ENCODE measurements at regions not wholly inside any gene's neighbourhood (a gene's known extent, or its start where the extent isn't known, plus 50 kb on each side); places are given as distances from the start of the nearest gene placed in this dataset.

GRCh38 chr5:1633605-1634336 lies 110.0 kb upstream of the LPCAT1 start (continued):
- 0 out of 2 replicates have a peak, but pooled peaks have one; percentile 57 for TF ChIP-seq ZNF749 (CRISPR knock-in tag; IDR thresholded peaks at IDR 0.05; ENCODE audit: borderline replicate concordance)
- no peak for TF ChIP-seq FIP1L1 (IDR thresholded peaks at IDR 0.05; ENCODE audit: borderline replicate concordance, insufficient read depth, low read depth, low read length)
- peak; percentile 63; the same call in 1 of the 2 replicates for TF ChIP-seq ZBTB42 (CRISPR knock-in tag; IDR thresholded peaks at IDR 0.05)
- no peak for TF ChIP-seq SNAPC2 (CRISPR knock-in tag; IDR thresholded peaks at IDR 0.05)
- TF ChIP-seq NFKBIZ (CRISPR knock-in tag; IDR thresholded peaks at IDR 0.05): no peak
- TF ChIP-seq DR1 (CRISPR knock-in tag; IDR thresholded peaks at IDR 0.05): peak; percentile 77
- TF ChIP-seq TAF1 (CRISPR knock-in tag; IDR thresholded peaks at IDR 0.05): peak; percentile 89
- TF ChIP-seq DPF2 (CRISPR knock-in tag; IDR thresholded peaks at IDR 0.05; ENCODE audit: borderline replicate concordance, low read depth): no peak
- TF ChIP-seq MXD3 (CRISPR knock-in tag; IDR thresholded peaks at IDR 0.05): peak; percentile 65
- 0 out of 2 replicates have a peak, but pooled peaks have one; percentile 44 for TF ChIP-seq ZNF556 (CRISPR knock-in tag; IDR thresholded peaks at IDR 0.05; ENCODE audit: borderline replicate concordance)
- peak; percentile 54; the same call in 1 of the 2 replicates for TF ChIP-seq HOXA5 (CRISPR knock-in tag; IDR thresholded peaks at IDR 0.05)
- peak; percentile 87 for TF ChIP-seq YEATS2 (CRISPR knock-in tag; IDR thresholded peaks at IDR 0.05; ENCODE audit: borderline replicate concordance)
- peak; percentile 78 for TF ChIP-seq ATF1 (CRISPR knock-in tag; IDR thresholded peaks at IDR 0.05)
- peak; percentile 96 for TF ChIP-seq UBTF (CRISPR knock-in tag; IDR thresholded peaks at IDR 0.05)
- TF ChIP-seq ARNT (IDR thresholded peaks at IDR 0.05): no peak
- TF ChIP-seq NR2F1 (CRISPR knock-in tag; IDR thresholded peaks at IDR 0.05): no peak
- no peak for TF ChIP-seq MEIS1 (CRISPR knock-in tag; IDR thresholded peaks at IDR 0.05; ENCODE audit: borderline replicate concordance)
- peak; percentile 77 for TF ChIP-seq SALL1 (CRISPR knock-in tag; IDR thresholded peaks at IDR 0.05)
- TF ChIP-seq NCOR1 (IDR thresholded peaks at IDR 0.05; ENCODE audit: borderline replicate concordance, low read length): no peak
- TF ChIP-seq KLF16 (CRISPR knock-in tag; IDR thresholded peaks at IDR 0.05): peak in 1 of 2 experiments; percentile 81; a peak in 1 of 4 replicates
- TF ChIP-seq ERF (CRISPR knock-in tag; IDR thresholded peaks at IDR 0.05): peak; percentile 72
- TF ChIP-seq ONECUT2 (CRISPR knock-in tag; IDR thresholded peaks at IDR 0.05): no peak
- peak; percentile 91; the same call in 1 of the 2 replicates for TF ChIP-seq KLF12 (CRISPR knock-in tag; IDR thresholded peaks at IDR 0.05; ENCODE audit: borderline replicate concordance)
- peak; percentile 83 for TF ChIP-seq ZNF329 (CRISPR knock-in tag; IDR thresholded peaks at IDR 0.05; ENCODE audit: low read depth)
- no peak for TF ChIP-seq ZNF577 (CRISPR knock-in tag; IDR thresholded peaks at IDR 0.05; ENCODE audit: borderline replicate concordance, low read depth)
- no peak for TF ChIP-seq SIX1 (CRISPR knock-in tag; IDR thresholded peaks at IDR 0.05; ENCODE audit: borderline replicate concordance)
- peak; percentile 97 for TF ChIP-seq POLR2G (IDR thresholded peaks at IDR 0.05; ENCODE audit: low read depth, low read length)
- TF ChIP-seq NFE2L1 (CRISPR knock-in tag; IDR thresholded peaks at IDR 0.05; ENCODE audit: borderline replicate concordance): no peak
- TF ChIP-seq HMGA1 (CRISPR knock-in tag; conservative IDR thresholded peaks at IDR 0.05): no peak
- TF ChIP-seq ARNT2 (CRISPR knock-in tag; IDR thresholded peaks at IDR 0.05; ENCODE audit: low read depth): no peak; the same call in 1 of the 2 replicates

All from HepG2 (cell line).